LNCaP clone FGC (cell line): ENCODE measurements at regions not wholly inside any gene's neighbourhood (a gene's known extent, or its start where the extent isn't known, plus 50 kb on each side); places are given as distances from the start of the nearest gene placed in this dataset.
"Not testable (repeated sequence)": the region's sequence is repeated elsewhere in the genome, so short reads cannot be mapped to it uniquely, and the experiment has no call there.

Experiments
- DNase-seq: peaks from one replicate; pipeline ENCODE4 v3.0.0-alpha.2; 2011; ENCODE audit warnings: low read depth
- H3K4me3 ChIP-seq: 2 replicates; pipeline ENCODE4 v1.5.1; 2011; ENCODE audit warnings: mild to moderate bottlenecking, low read depth, low read length, control low read depth
- TF ChIP-seq, protein P1 (sequence below): IDR thresholded peaks from 2 replicates; pipeline ENCODE4 v1.5.1; 2012; ENCODE audit warnings: mild to moderate bottlenecking; ENCODE audit not compliant: control insufficient read depth, insufficient read depth; ENCODE audit errors: extremely low read depth

DNA sequence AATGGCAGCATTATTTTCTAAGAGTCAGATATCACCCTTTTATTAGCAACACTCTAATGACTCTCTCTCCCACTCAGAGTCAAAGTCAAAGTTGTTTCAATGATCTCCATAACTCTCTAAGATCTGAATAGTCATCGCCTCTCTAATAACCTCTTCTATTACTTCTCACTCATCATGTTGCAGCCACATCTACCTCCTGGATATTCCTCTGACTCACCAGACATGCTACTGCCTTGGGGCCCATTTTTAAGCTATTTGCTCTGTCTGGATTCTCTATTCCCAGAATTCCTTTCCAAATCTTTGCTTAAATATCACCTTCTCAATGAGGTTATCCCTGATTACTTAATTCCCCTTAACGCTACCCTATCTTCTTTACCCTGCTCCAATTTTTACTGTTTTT is 391.8 kb upstream of the MAGEB16 start:
- DNase-seq: no peak
- H3K4me3 ChIP-seq: no peak overlapping the region
- TF ChIP-seq, protein P1, sequence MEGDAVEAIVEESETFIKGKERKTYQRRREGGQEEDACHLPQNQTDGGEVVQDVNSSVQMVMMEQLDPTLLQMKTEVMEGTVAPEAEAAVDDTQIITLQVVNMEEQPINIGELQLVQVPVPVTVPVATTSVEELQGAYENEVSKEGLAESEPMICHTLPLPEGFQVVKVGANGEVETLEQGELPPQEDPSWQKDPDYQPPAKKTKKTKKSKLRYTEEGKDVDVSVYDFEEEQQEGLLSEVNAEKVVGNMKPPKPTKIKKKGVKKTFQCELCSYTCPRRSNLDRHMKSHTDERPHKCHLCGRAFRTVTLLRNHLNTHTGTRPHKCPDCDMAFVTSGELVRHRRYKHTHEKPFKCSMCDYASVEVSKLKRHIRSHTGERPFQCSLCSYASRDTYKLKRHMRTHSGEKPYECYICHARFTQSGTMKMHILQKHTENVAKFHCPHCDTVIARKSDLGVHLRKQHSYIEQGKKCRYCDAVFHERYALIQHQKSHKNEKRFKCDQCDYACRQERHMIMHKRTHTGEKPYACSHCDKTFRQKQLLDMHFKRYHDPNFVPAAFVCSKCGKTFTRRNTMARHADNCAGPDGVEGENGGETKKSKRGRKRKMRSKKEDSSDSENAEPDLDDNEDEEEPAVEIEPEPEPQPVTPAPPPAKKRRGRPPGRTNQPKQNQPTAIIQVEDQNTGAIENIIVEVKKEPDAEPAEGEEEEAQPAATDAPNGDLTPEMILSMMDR: no peak

DNA sequence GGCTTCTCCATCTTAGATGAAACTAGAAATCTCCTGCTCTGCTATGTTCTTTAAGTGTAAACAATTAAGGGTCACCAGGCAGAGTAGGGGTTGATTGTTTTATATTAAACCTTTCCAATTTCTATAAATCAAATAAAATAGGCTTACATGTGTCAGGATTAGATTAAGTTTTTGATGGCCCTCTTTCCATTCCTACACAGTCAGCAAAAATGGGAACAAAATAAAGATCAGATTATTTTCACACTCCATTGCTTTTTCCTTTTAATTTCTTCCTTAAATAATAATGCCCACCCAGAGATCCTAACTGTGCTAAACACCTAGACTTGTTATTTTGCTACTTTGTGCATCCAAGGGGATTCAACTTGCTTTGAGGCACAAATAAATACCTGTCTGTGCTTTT is 381.4 kb upstream of the MAGEB16 start:
- TF ChIP-seq, protein P1: no peak
- no peak for DNase-seq
- no peak overlapping the region for H3K4me3 ChIP-seq

DNA sequence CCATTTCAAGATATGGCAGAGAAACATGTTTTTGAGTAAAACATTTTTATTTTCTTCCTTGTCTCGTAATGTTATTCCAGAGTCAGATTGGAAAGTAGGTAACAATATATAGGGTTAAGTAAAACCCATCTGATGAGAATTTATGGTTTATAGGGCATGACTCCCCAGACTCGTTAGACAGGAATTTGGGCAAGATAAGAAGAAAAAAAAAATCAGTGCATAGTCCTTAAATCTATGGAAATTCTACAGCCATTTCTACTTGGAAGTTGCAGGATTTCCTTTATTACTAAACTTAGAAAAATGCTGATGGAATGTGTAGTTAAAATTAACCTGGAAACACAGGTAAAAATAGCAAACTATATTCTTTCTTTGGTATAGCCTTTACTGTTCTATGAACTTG is 366.1 kb upstream of the MAGEB16 start:
- TF ChIP-seq, protein P1: no peak
- DNase-seq: no peak
- H3K4me3 ChIP-seq: no peak overlapping the region

DNA sequence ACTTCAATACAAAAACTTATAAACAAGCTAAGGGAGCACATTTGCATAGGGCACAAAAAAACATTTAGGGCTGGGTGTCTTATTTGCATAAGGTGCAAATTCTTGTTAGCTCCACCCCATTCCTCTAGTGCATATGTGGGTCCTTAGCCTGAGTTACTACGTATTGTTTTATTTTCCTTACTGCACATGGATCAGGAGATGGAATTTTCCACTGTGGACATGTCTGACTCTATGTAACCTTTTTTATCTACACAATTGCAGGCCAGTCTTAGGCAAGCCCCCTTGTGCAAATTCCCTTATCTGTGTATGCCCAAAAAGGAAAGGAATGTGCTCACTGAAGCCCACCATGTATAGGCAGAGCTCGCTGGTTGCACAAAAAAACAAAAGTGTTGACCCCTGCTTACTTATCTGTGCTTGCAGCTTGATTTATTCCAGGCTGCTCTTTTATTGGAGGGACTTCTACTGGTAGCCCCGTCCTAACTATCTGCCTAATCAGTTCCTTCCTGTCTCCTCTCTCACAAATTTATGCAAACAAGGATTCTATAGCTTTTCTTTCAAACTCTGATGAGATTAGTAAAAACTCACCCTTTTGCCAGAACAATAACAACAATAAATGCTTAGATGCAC is 359.0 kb upstream of the MAGEB16 start:
- TF ChIP-seq, protein P1: no peak
- no peak overlapping the region for H3K4me3 ChIP-seq
- DNase-seq: no peak

DNA sequence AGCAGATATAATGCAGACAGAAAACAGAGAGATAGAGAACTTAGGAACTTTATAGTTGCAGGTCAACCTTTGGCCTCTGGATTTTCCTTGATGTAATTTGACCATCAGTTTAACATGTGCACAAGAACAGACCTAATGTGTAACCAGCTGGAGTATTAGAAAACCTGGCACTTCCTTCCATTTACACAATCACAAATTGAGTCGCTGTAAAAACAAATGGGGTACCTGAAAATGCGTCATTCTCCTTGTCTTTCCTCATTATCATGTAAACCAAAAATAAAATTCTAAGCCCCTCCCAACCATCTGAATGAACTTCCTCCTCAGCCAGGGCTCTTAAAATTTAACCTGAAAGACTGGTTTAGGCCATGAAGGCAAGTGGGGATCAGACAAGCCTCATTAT is 358.4 kb upstream of the MAGEB16 start:
- DNase-seq: no peak
- TF ChIP-seq, protein P1: no peak
- H3K4me3 ChIP-seq: no peak overlapping the region

DNA sequence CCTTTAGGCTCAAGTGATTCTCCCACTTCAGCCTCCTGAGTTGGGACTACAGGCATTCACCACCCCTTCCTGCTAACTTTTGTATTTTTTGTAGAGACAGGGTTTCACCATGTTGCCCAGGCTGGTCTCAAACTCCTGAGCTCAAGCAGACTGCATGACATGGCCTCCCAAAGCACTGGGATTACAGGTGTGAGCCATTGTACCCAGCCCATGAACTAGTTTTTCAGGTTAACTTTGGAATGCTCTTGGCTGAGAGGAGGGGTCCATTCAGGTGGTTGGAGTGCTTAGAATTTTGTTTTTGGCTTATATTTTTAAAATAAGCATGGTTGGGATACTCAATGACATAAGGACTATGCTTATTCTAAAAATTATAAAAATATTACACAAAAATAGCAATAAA is 355.7 kb upstream of the MAGEB16 start:
- TF ChIP-seq, protein P1: no peak
- no peak overlapping the region for H3K4me3 ChIP-seq

DNA sequence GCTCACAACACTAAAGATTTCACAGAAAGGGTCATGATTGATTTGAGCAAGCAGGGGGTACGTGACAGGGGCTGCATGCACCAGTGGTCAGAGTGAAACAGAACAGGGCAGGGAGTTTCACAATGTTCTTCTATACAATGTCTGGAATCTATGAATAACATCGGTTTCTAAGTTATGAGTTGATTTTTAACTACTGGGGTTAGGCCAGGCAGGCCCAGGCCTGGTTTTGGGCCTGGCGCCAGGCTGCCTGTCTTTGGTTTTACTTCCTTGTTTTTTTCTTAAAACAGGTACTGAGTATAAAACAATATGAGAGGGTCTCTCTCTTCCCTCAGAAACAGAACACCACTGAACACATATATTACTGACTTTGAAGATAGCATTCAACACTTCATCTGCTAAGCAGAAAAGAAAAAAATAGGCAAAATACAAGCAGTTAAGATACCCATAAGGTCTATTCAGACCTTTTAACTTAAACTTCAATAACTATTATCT is 355.0 kb upstream of the MAGEB16 start:
- DNase-seq, H3K4me3 ChIP-seq: not testable (repeated sequence)

More for the DNA sequence above, 355.7 kb upstream of the MAGEB16 start:
- no peak for DNase-seq
